ENCODE measurements at regions not wholly inside any gene's neighbourhood (a gene's known extent, or its start where the extent isn't known, plus 50 kb on each side); places are given as distances from the start of the nearest gene placed in this dataset.

DNA sequence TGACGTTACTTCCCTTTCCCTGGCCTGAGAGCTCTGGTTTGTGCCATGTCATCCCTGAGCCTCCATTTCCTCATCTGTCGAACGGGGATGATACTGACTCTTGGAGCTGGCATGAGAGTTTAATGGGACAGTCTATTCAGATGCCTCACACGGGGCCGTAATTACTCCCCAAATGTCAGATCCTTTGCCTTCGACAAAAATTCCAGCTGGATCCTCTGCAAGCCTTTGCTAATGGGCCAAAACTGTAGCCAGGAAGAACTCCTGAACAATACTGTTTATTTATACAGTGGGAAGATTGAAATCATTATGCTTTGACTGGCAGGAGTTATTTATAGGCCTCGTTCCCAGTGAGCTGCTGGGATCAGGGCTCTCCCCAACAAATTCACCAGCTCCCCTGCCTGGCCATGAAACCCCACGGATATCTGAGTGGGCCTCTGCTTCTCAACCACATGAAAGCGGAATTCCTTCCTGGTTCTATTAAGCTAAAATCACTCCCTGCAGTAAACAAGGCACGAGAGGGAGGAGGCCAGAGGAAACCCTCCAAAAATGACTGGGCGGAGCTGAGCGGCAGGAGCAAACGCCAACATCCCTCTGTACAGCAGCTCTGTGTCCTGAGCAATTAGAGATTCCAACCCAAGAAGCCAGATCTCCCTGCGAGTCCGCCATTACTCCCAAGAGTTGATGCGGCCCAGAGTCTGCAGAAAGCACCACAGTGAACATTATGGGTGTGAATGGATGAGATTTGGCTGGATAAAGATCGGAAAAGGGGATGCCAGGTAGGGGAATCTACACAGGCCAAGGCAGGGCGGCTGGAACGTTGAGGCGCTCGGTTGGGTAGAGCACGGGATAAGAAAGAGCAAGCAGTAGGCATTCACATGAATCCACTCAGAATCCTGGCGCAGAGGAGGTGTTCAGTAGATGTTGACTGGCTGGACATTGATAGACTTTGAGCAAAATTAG, 326.1 kb downstream of the BCL11B start:
- DNase-seq: no peak

GRCh38 chr14:98946940-98947339, 325.1 kb downstream of the BCL11B start:
- DNase-seq: no peak

DNA sequence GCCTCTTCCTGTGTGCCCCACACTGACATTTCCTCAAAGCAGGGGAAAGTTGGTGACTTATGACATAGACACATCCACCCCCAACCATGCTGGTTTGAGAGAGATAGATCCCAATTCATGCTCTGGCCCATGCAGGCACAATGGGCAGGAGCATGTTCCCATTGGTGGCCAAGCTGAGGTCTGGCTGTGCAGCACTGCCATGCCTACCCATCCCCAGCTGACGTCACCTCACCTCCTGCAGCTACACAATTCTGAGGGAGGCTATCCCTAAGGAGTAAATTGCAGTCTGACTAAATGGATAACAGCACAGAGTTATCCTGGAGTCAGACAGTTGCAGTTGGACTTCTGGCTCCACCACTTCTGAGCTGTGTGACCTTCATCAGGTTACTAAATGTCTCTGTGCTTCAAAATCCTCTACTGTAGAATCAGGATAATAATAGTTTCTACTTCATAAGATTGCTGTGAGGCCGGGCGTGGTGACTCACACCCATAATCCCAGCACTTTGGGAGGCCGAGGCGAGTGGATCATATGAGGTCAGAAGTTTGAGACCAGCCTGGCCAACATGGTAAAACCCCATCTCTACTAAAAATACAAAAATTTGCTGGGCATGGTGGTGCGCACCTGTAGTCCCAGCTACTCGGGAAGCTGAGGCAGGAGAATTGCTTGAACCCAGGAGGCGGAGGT, 323.9 kb downstream of the BCL11B start:
- no peak for DNase-seq

GRCh38 chr14:98949051-98949450, 322.9 kb downstream of the BCL11B start:
- no peak for DNase-seq

DNA sequence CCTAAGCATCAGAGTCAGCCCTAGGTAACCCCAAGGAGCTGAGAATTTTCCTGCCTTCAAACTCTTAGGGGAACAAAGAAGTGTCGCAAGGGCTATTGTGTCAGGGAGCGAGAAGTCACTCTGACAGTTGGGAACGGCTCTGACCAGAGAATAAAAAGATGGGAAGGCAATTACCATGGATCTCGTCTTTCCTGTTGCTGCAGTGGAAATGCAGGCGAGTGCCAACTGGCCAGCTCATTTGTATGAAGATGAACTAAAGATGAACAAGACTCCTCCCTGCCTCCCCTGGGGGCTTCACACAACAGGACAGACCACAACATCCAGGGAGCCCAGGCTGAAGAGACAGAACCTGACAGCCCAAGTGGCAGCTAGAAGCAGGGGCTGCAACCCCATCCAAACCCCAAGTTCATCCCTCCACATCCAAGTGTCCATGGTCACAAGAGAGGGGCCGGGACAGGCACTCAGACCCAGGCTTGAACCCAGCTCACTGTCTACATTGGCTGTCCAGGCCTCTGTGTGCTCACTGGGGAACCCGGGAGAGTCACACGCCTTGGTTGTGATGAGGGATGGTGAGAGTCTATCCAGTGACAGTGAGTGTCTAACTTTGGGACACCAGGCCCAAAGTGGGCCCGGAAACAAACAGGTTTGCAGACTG, 322.4 kb downstream of the BCL11B start:
- no peak for DNase-seq

- DNase-seq: no peak
Measured at GRCh38 chr14:98950353-98950895, 321.6 kb downstream of the BCL11B start.

GRCh38 chr14:98951031-98951430, 321.0 kb downstream of the BCL11B start:
- DNase-seq: no peak

GRCh38 chr14:98951521-98952152, 320.4 kb downstream of the BCL11B start:
- DNase-seq: no peak

DNA sequence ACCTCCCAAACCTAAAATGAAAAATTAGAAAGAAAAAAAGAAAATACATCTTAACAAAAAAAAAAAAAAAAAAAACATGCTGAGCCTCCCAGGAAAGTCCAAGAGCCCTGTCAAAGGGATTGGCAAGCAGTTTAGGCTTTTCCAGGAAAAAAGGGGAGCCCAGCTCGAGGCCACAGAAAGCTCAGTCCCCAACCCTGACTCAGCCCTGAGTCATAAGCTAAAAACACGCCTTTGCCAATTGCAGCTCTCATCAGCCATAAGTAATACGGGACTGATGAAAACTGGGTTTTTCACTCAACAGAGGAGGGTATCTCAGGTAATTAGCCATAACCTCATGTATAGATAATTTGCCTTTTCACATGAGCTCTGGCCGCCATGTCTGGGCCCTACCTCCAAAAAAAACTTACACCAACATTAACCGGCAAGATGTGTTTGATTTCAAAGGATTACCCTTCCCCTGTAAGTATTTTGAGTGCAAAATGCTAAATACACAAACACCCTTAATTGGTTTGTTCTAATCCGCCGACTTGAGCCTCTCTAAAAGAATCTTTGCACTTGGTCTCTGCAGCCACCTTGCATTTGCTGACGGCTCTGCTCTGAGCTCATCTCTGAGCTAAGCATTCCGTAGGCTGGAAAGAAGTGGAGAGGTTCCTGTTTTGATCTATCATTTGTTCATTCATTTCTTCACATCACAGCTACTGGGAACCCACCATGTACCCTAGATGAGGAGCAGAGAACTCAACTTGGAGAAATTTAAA, 319.2 kb downstream of the BCL11B start:
- DNase-seq: no peak

GRCh38 chr14:98953551-98954348, 318.2 kb downstream of the BCL11B start:
- DNase-seq: peak; percentile 4

- DNase-seq: no peak
Measured at GRCh38 chr14:98954349-98955000, 317.5 kb downstream of the BCL11B start.

DNA sequence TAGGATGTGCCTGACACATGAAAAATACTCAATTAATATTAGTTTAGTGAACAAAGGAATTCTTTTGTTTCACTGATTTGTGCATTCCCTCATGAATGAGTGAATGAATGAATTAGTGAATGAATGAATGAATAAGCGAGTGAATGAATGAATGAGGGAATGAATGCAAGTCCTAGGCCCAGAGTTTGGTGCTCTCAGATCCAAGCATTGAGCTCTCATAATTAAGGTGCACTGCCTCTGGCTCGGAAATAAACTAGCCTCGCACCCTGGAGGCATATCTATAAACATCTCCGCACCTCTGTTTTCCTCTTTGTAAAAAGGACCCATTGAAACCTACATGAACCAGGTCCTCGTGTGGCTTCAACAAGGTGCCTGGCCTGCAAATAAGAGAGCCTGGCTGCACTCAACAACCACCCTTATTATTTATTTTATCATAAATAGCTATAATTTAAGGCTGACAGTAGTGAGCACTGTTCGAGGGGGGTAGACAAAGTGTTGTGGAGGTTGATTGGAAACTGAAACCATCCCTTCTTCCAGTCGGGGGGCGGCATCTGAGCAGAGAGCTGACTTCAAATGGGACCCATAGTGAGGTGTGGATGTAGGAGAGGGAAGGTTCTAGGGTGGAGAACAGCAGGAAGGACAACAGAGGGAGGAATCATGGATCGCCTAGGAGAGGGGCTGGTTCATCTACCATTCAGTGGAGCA, 316.8 kb downstream of the BCL11B start:
- no peak for DNase-seq

GRCh38 chr14:98955741-98956070, 316.3 kb downstream of the BCL11B start:
- DNase-seq: no peak

DNA sequence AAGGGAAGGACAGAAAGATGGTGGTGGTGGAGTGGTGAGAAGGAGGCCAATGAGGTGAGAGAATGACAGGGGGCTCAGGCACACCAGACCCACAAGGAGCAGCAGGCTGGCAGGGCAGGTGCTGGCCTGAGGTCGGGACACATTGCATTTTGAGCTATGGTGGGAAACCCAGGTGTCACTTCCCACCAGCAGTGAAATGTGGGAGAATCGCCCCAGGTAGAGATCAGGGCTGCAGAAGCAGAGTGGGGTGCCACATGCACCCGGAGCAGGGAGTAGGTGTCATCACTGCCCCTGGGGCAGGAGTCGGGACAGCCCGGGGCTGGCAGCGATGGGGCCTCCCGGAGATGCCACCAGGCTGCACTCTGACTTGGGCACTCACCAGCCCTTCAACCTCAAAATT, 315.8 kb downstream of the BCL11B start:
- DNase-seq: no peak

- no peak for DNase-seq
Measured at GRCh38 chr14:98956661-98957060, 315.3 kb downstream of the BCL11B start.

- no peak for DNase-seq
Measured at GRCh38 chr14:98957211-98958047, 314.6 kb downstream of the BCL11B start.

- DNase-seq: no peak
Measured at GRCh38 chr14:98958048-98958631, 313.9 kb downstream of the BCL11B start.

GRCh38 chr14:98958632-98959031, 313.4 kb downstream of the BCL11B start:
- no peak for DNase-seq

- DNase-seq: no peak
Measured at GRCh38 chr14:98959410-98959809, 312.6 kb downstream of the BCL11B start.

All from RPMI8226 (cell line).